ENCODE measurements at regions not wholly inside any gene's neighbourhood (a gene's known extent, or its start where the extent isn't known, plus 50 kb on each side); places are given as distances from the start of the nearest gene placed in this dataset.
"Not testable (repeated sequence)": the region's sequence is repeated elsewhere in the genome, so short reads cannot be mapped to it uniquely, and the experiment has no call there.

GRCh38 chr18:40132438-40132837 is 1822.6 kb upstream of the PIK3C3 start:
- H3K4me3 Mint-ChIP-seq; H3K9me2 ChIP-seq (ENCODE audit: insufficient read depth); H3K27me3 Mint-ChIP-seq (ENCODE audit: insufficient read depth, low read depth, poor library complexity); H3K79me2 ChIP-seq (replicated peaks; ENCODE audit: insufficient read depth); H3K27ac ChIP-seq (ENCODE audit: low read depth); H3K27ac Mint-ChIP-seq; H3K27me3 ChIP-seq (ENCODE audit: insufficient read depth); H3K4me1 Mint-ChIP-seq; H4K20me1 ChIP-seq (replicated peaks; ENCODE audit: insufficient read depth); H3K4me1 ChIP-seq (ENCODE audit: insufficient read depth); H2AFZ ChIP-seq; H3K36me3 ChIP-seq (ENCODE audit: insufficient read depth); H3K4me2 ChIP-seq; H3F3A ChIP-seq (replicated peaks; ENCODE audit: low read depth); ATAC-seq; DNase-seq (ENCODE audit: low spot score); H3K4me3 ChIP-seq: not testable (repeated sequence)
- H3K9me3 Mint-ChIP-seq = peaks cover 49% of the 10 kb centered on the region
- H3K36me3 Mint-ChIP-seq (ENCODE audit: low read depth) = peaks cover 34% of the 10 kb centered on the region

GRCh38 chr18:40124107-40124506 is 1830.9 kb upstream of the PIK3C3 start:
- H3K9me2 ChIP-seq (ENCODE audit: insufficient read depth) = no peaks in the 10 kb centered on the region; the same call in 1 of the 2 replicates
- H3K4me3 Mint-ChIP-seq = no peak overlapping the region
- H3K9me3 Mint-ChIP-seq = peaks cover 20% of the 10 kb centered on the region
- no peak for DNase-seq (ENCODE audit: low spot score)
- no peaks in the 10 kb centered on the region for H3K27me3 Mint-ChIP-seq (ENCODE audit: insufficient read depth, low read depth, poor library complexity)
- H3K4me2 ChIP-seq = no peak overlapping the region
- no peaks in the 10 kb centered on the region for H4K20me1 ChIP-seq (replicated peaks; ENCODE audit: insufficient read depth)
- TF ChIP-seq NANOG (IDR thresholded peaks at IDR 0.05; ENCODE audit: borderline replicate concordance) (no peak), ZNF462 (CRISPR knock-in tag; IDR thresholded peaks at IDR 0.05) (no peak), ETS1 (IDR thresholded peaks at IDR 0.05) (no peak), JUNB (IDR thresholded peaks at IDR 0.05; ENCODE audit: unreplicated experiment) (no peak)
- no peak for ATAC-seq
- no peak overlapping the region for H3K4me3 ChIP-seq
- H3K36me3 Mint-ChIP-seq (ENCODE audit: low read depth) = peaks cover 21% of the 10 kb centered on the region
- H3K4me1 ChIP-seq (ENCODE audit: insufficient read depth) = no peaks in the 10 kb centered on the region
- no peaks in the 10 kb centered on the region for H3F3A ChIP-seq (replicated peaks; ENCODE audit: low read depth)
- H3K27ac ChIP-seq (ENCODE audit: low read depth) = no peak overlapping the region
- H3K27me3 ChIP-seq (ENCODE audit: insufficient read depth) = no peaks in the 10 kb centered on the region
- H2AFZ ChIP-seq = no peak overlapping the region; the same call in 1 of the 2 replicates
- H3K79me2 ChIP-seq (replicated peaks; ENCODE audit: insufficient read depth) = no peaks in the 10 kb centered on the region
- no peaks in the 10 kb centered on the region for H3K36me3 ChIP-seq (ENCODE audit: insufficient read depth)
- H3K27ac Mint-ChIP-seq = no peak overlapping the region
- H3K4me1 Mint-ChIP-seq = no peaks in the 10 kb centered on the region

Measured in GM23338 (cell line).